HEK293 (cell line): ENCODE measurements at regions not wholly inside any gene's neighbourhood (a gene's known extent, or its start where the extent isn't known, plus 50 kb on each side); places are given as distances from the start of the nearest gene placed in this dataset.

ENCODE experiments used
- CTCF ChIA-PET: fragments of 350-600 bp; formaldehyde crosslinking; extraction: SDS; loops from one replicate; lab custom pipeline; 2021; ENCODE audit warnings: antibody characterized with exemption; lab: Yijun Ruan, JAX
- POLR2A ChIA-PET: fragments of 300-600 bp; formaldehyde crosslinking; extraction: SDS; loops from one replicate; lab custom pipeline; 2020; ENCODE audit warnings: antibody characterized with exemption, inconsistent platforms; lab: Yijun Ruan, JAX
- H3K27ac ChIP-seq: fragments of 200-500 bp; sonication (Bioruptor generic); 2 replicates; pipeline ENCODE4 v1.5.1; 2014; ENCODE audit warnings: low read depth, low read length, control low read depth, inconsistent platforms; ENCODE audit errors: extremely low read depth
- H3K36me3 ChIP-seq, 2 experiments: fragments of 200-500 bp in 1 of 2; sonication (Bioruptor generic) in 1 of 2; 1 replicate in 1 of 2; 2 replicates in 1 of 2; pipeline ENCODE4 v1.5.1; 2014 to 2017; ENCODE audit warnings: inconsistent platforms in 2 of 2, low read length in 2 of 2; ENCODE audit not compliant: control insufficient read depth in 2 of 2, insufficient read depth in 1 of 2
- H3K4me1 ChIP-seq: fragments of 200-500 bp; sonication (Bioruptor generic); 2 replicates; pipeline ENCODE4 v1.5.1; 2014; ENCODE audit warnings: mild to moderate bottlenecking, low read length, inconsistent platforms; ENCODE audit not compliant: control insufficient read depth, insufficient read depth
- H3K4me3 ChIP-seq: 2 replicates; pipeline ENCODE4 v1.5.1; 2011; ENCODE audit warnings: low read depth, mild to moderate bottlenecking, control low read depth, low read length, moderate library complexity
- H3K9me3 ChIP-seq: fragments of 200-500 bp; sonication (Bioruptor generic); 2 replicates; pipeline ENCODE4 v1.5.1; 2014; ENCODE audit warnings: low read depth, low read length, inconsistent platforms; ENCODE audit not compliant: control insufficient read depth, insufficient read depth
- ATF2 ChIP-seq: fragments of 450-650 bp; formaldehyde crosslinking; IDR thresholded peaks from 2 replicates; pipeline ENCODE4 v1.5.1; 2016; ENCODE audit warnings: missing biosample characterization, missing genetic modification characterization, low read depth
- GLI2 ChIP-seq: fragments of 450-650 bp; formaldehyde crosslinking; IDR thresholded peaks from 2 replicates; pipeline ENCODE4; 2017; ENCODE audit warnings: missing biosample characterization, missing genetic modification characterization, low read depth, borderline replicate concordance
- HOXD13 ChIP-seq: sonication (generic); formaldehyde crosslinking; IDR thresholded peaks from 2 replicates; pipeline ENCODE4 v1.8.0; 2022; ENCODE audit warnings: missing genetic modification reagents, borderline replicate concordance
- IKZF3 ChIP-seq: fragments of 450-650 bp; IDR thresholded peaks from 2 replicates; pipeline ENCODE4 v1.5.0; 2018; ENCODE audit warnings: missing biosample characterization, mild to moderate bottlenecking, missing genetic modification characterization, moderate library complexity
- PRDM1 ChIP-seq: fragments of 450-650 bp; formaldehyde crosslinking; IDR thresholded peaks from 2 replicates; pipeline ENCODE4; 2016; ENCODE audit warnings: missing biosample characterization, missing genetic modification characterization
- SALL2 ChIP-seq: fragments of 450-650 bp; formaldehyde crosslinking; IDR thresholded peaks from 2 replicates; pipeline ENCODE4 v1.5.0; 2017; ENCODE audit warnings: missing biosample characterization, mild to moderate bottlenecking, missing genetic modification characterization, borderline replicate concordance
- ZBTB17 ChIP-seq: fragments of 450-650 bp; formaldehyde crosslinking; IDR thresholded peaks from 2 replicates; pipeline ENCODE4 v1.5.1; 2016; ENCODE audit warnings: missing biosample characterization, missing genetic modification characterization
- ZNF280C ChIP-seq: fragments of 450-650 bp; formaldehyde crosslinking; IDR thresholded peaks from 2 replicates; pipeline ENCODE4 v1.5.1; 2016; ENCODE audit warnings: missing biosample characterization, missing genetic modification characterization
- ZNF366 ChIP-seq: fragments of 450-650 bp; formaldehyde crosslinking; conservative IDR thresholded peaks from 2 replicates; pipeline ENCODE4 v1.5.1; 2016; ENCODE audit warnings: missing biosample characterization, missing genetic modification characterization
- ZNF510 ChIP-seq: fragments of 450-650 bp; formaldehyde crosslinking; IDR thresholded peaks from 2 replicates; pipeline ENCODE4 v1.5.1; 2018; ENCODE audit warnings: mild to moderate bottlenecking, missing genetic modification characterization, missing biosample characterization; ENCODE audit not compliant: insufficient replicate concordance
- ZNF600 ChIP-seq: fragments of 450-650 bp; formaldehyde crosslinking; IDR thresholded peaks from 2 replicates; pipeline ENCODE4 v1.5.1; 2016; ENCODE audit warnings: missing biosample characterization, missing genetic modification characterization
- ZNF654 ChIP-seq: fragments of 450-650 bp; formaldehyde crosslinking; IDR thresholded peaks from 2 replicates; pipeline ENCODE4 v1.5.1; 2016; ENCODE audit warnings: low read depth, missing biosample characterization, missing genetic modification characterization
- ZSCAN30 ChIP-seq: fragments of 450-650 bp; IDR thresholded peaks from 2 replicates; pipeline ENCODE4 v1.5.1; 2018; ENCODE audit warnings: missing biosample characterization, mild to moderate bottlenecking, missing genetic modification characterization, moderate library complexity
- TF ChIP-seq, protein P1 (sequence below): fragments of 450-650 bp; formaldehyde crosslinking; IDR thresholded peaks from 2 replicates; pipeline ENCODE4 v1.5.1; 2016; ENCODE audit warnings: missing biosample characterization, missing genetic modification characterization
- TF ChIP-seq, protein P2 (sequence below): fragments of 450-650 bp; formaldehyde crosslinking; IDR thresholded peaks from 2 replicates; pipeline ENCODE4 v1.5.1; 2016; ENCODE audit warnings: missing biosample characterization, missing genetic modification characterization

GRCh38 chr11:41534391-41534790 lies 74.9 kb upstream of the LRRC4C start:
- no peak for TF ChIP-seq IKZF3 (tag by site-specific recombination)
- ChIA-PET CTCF (no interaction called here), POLR2A (no interaction called here)
- no peaks in the 10 kb centered on the region for H3K9me3 ChIP-seq
- no peaks in the 10 kb centered on the region for H3K36me3 ChIP-seq
- H3K4me1 ChIP-seq = no peaks in the 10 kb centered on the region
- H3K4me3 ChIP-seq = no peak overlapping the region
- no peak overlapping the region for H3K27ac ChIP-seq

- no peaks in the 10 kb centered on the region for H3K36me3 ChIP-seq
- no peak overlapping the region for H3K4me3 ChIP-seq
- POLR2A ChIA-PET = no interaction called here
- no peak overlapping the region for H3K27ac ChIP-seq
- CTCF ChIA-PET = no interaction called here
- TF ChIP-seq ATF2 (tag by site-specific recombination) (no peak), ZNF366 (tag by site-specific recombination) (no peak), PRDM1 (tag by site-specific recombination) (no peak), ZNF600 (tag by site-specific recombination) (no peak), ZSCAN30 (tag by site-specific recombination) (no peak), ZBTB17 (tag by site-specific recombination) (no peak), HOXD13 (no peak), ZNF280C (tag by site-specific recombination) (no peak), GLI2 (tag by site-specific recombination) (no peak), ZNF510 (no peak), ZNF654 (tag by site-specific recombination) (no peak), SALL2 (tag by site-specific recombination) (no peak)
- TF ChIP-seq, protein P1, sequence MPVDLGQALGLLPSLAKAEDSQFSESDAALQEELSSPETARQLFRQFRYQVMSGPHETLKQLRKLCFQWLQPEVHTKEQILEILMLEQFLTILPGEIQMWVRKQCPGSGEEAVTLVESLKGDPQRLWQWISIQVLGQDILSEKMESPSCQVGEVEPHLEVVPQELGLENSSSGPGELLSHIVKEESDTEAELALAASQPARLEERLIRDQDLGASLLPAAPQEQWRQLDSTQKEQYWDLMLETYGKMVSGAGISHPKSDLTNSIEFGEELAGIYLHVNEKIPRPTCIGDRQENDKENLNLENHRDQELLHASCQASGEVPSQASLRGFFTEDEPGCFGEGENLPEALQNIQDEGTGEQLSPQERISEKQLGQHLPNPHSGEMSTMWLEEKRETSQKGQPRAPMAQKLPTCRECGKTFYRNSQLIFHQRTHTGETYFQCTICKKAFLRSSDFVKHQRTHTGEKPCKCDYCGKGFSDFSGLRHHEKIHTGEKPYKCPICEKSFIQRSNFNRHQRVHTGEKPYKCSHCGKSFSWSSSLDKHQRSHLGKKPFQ (tag by site-specific recombination) = no peak
- TF ChIP-seq, protein P2, sequence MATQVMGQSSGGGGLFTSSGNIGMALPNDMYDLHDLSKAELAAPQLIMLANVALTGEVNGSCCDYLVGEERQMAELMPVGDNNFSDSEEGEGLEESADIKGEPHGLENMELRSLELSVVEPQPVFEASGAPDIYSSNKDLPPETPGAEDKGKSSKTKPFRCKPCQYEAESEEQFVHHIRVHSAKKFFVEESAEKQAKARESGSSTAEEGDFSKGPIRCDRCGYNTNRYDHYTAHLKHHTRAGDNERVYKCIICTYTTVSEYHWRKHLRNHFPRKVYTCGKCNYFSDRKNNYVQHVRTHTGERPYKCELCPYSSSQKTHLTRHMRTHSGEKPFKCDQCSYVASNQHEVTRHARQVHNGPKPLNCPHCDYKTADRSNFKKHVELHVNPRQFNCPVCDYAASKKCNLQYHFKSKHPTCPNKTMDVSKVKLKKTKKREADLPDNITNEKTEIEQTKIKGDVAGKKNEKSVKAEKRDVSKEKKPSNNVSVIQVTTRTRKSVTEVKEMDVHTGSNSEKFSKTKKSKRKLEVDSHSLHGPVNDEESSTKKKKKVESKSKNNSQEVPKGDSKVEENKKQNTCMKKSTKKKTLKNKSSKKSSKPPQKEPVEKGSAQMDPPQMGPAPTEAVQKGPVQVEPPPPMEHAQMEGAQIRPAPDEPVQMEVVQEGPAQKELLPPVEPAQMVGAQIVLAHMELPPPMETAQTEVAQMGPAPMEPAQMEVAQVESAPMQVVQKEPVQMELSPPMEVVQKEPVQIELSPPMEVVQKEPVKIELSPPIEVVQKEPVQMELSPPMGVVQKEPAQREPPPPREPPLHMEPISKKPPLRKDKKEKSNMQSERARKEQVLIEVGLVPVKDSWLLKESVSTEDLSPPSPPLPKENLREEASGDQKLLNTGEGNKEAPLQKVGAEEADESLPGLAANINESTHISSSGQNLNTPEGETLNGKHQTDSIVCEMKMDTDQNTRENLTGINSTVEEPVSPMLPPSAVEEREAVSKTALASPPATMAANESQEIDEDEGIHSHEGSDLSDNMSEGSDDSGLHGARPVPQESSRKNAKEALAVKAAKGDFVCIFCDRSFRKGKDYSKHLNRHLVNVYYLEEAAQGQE = no peak
- H3K9me3 ChIP-seq = no peaks in the 10 kb centered on the region
- no peaks in the 10 kb centered on the region for H3K4me1 ChIP-seq
Measured at GRCh38 chr11:41534861-41535260, 75.4 kb upstream of the LRRC4C start.
